MCF 10A (cell line): ENCODE measurements at regions not wholly inside any gene's neighbourhood (a gene's known extent, or its start where the extent isn't known, plus 50 kb on each side); places are given as distances from the start of the nearest gene placed in this dataset.

ENCODE experiments used
- BruUV-seq: library from RNA; stranded (reverse); fragments of 400-500 nt; replicated peaks from 2 replicates; lab custom pipeline; 2021; lab: Mats Ljungman, UMichigan
- CTCF ChIA-PET: fragments of 300-600 bp; sonication (Branson Sonifier 250); formaldehyde crosslinking; extraction: SDS; loops from one replicate; lab custom pipeline; 2021; ENCODE audit warnings: antibody characterized with exemption, inconsistent platforms; lab: Yijun Ruan, JAX
- POLR2A ChIA-PET: fragments of 300-600, 350-650 bp; sonication (Branson Sonifier 250); formaldehyde crosslinking; extraction: SDS; loops from one replicate; lab custom pipeline; 2020; ENCODE audit warnings: antibody characterized with exemption, inconsistent platforms; lab: Yijun Ruan, JAX
- DNase-seq: peaks from one replicate; pipeline ENCODE4 v3.0.0-alpha.2; 2018; ENCODE audit not compliant: unreplicated experiment
- H3K27ac Mint-ChIP-seq: one replicate; pipeline ENCODE4 v1.8.0; 2022; ENCODE audit warnings: mild to moderate bottlenecking, low read depth, mixed read lengths; ENCODE audit not compliant: unreplicated experiment
- H3K27me3 Mint-ChIP-seq: one replicate; pipeline ENCODE4 v1.8.0; 2022; ENCODE audit warnings: mixed read lengths; ENCODE audit not compliant: insufficient read depth, unreplicated experiment
- H3K36me3 Mint-ChIP-seq: one replicate; pipeline ENCODE4 v1.8.0; 2022; ENCODE audit warnings: mild to moderate bottlenecking, moderate library complexity, mixed read lengths; ENCODE audit not compliant: insufficient read depth, unreplicated experiment
- H3K4me1 Mint-ChIP-seq: one replicate; pipeline ENCODE4 v1.8.0; 2022; ENCODE audit warnings: mixed read lengths; ENCODE audit not compliant: insufficient read depth, unreplicated experiment
- H3K4me3 Mint-ChIP-seq: one replicate; pipeline ENCODE4 v1.8.0; 2022; ENCODE audit warnings: mild to moderate bottlenecking, moderate library complexity, mixed read lengths; ENCODE audit not compliant: unreplicated experiment
- H3K9me3 Mint-ChIP-seq: one replicate; pipeline ENCODE4 v1.8.0; 2022; ENCODE audit warnings: mixed read lengths; ENCODE audit not compliant: unreplicated experiment
- intact Hi-C: fragments of 100-400 bp; cut with micrococcal nuclease; formaldehyde crosslinking; loops from 2 replicates; pipeline ENCODE4 v1.14.1; 2022
- TF ChIP-seq, protein P1 (sequence below): fragments of 200-600 bp; IDR thresholded peaks from one replicate; pipeline ENCODE4 v1.8.0; 2022; ENCODE audit warnings: antibody characterized with exemption, mild to moderate bottlenecking; ENCODE audit not compliant: unreplicated experiment

DNA sequence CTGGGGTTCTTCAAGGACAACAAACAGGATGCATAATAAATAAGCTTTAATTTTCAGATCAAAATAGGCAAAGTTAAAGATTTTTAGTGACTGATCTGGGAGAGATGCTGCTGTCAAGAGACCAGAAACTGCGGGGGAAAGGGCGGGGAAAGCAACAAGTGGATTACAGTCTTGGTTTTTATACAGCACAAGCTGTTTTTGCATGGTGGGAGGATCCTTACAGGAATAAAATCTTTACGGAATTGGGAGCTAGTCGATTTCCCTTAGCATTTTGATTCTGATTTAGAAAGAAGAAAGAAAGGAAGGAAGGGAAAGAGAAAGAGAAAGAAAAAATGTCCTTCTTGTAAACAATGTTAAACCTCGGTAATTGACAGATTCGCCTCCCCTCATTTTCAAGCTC is 242.3 kb upstream of the SP8 start:
- no TSS peak for BruUV-seq
- CTCF ChIA-PET, result interaction anchor here (0.5 to 2.0 kb wide), 9 partner anchors 13 to 479 kb away, joined by 3 to 8 read pairs (median 3); no protein-coding TSS in a partner anchor
- DNase-seq, result no peak
- intact Hi-C loops, result no loop called here
- H3K4me1 Mint-ChIP-seq, result no peaks in the 10 kb centered on the region
- no peak overlapping the region for H3K4me3 Mint-ChIP-seq
- no peaks in the 10 kb centered on the region for H3K36me3 Mint-ChIP-seq
- POLR2A ChIA-PET, result interaction anchor here (0.9 kb wide), 1 partner anchor 76 kb away, joined by 3 read pairs; no protein-coding TSS in a partner anchor
- H3K9me3 Mint-ChIP-seq, result no peaks in the 10 kb centered on the region
- TF ChIP-seq, protein P1, sequence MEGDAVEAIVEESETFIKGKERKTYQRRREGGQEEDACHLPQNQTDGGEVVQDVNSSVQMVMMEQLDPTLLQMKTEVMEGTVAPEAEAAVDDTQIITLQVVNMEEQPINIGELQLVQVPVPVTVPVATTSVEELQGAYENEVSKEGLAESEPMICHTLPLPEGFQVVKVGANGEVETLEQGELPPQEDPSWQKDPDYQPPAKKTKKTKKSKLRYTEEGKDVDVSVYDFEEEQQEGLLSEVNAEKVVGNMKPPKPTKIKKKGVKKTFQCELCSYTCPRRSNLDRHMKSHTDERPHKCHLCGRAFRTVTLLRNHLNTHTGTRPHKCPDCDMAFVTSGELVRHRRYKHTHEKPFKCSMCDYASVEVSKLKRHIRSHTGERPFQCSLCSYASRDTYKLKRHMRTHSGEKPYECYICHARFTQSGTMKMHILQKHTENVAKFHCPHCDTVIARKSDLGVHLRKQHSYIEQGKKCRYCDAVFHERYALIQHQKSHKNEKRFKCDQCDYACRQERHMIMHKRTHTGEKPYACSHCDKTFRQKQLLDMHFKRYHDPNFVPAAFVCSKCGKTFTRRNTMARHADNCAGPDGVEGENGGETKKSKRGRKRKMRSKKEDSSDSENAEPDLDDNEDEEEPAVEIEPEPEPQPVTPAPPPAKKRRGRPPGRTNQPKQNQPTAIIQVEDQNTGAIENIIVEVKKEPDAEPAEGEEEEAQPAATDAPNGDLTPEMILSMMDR, result no peak
- H3K27me3 Mint-ChIP-seq, result no peaks in the 10 kb centered on the region
- no peak overlapping the region for H3K27ac Mint-ChIP-seq

DNA sequence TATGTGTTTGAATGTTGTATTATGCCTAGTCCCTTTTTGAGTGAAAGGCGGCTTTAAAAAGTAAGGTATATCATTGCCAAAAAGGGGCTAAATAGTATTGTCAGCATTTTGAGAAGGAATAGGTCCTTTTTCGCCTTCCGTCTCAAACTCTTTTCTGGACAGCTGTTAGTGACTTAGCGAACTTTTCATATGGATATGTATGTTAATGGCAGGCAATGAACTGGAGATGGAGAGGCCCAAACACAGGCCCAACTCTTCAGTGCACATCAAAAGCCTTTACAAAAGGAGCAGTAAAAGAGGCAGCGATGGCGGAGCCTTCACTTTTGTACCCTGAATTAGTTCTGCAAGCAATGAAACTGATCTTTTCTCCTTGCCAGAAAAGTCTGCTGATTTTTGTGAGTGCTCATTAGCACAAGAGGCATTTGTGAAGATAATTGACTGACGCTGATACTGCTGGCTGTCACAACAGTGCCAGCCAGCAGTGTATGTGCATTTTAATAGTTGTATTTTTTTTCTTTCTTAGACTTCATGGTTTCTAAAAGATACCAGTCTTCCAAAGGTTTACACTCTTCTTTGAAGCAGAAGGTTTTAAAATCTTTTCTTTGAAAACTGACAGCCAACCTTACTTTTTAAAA is 243.7 kb upstream of the SP8 start:
- Mint-ChIP-seq H3K4me3 (no peak overlapping the region), H3K36me3 (no peaks in the 10 kb centered on the region), H3K27me3 (no peaks in the 10 kb centered on the region), H3K9me3 (no peaks in the 10 kb centered on the region), H3K27ac (no peak overlapping the region), H3K4me1 (no peaks in the 10 kb centered on the region)
- intact Hi-C loops, result no loop called here
- ChIA-PET CTCF (no interaction called here), POLR2A (no interaction called here)
- no TSS peak for BruUV-seq
- no peak for DNase-seq
- TF ChIP-seq, protein P1, result no peak

DNA sequence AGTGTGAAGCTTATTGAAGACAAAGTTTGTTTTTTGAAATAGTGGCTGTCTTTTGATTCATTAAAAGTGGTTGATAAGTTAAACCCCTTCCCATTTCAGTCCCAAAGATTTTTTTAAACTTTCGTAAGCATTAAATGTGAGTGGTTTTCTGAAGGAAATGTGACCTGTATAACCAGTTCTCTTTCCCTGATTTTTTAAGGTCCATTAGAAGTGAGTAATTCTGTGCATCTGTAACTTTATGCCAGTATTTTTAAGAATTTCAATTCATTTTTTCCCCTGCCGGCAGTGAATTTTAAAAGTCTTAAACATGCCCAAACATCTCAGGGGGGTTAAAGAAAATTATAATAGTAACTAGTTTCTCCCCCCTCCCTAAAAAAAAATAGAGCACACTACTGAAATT is 254.6 kb upstream of the SP8 start:
- Mint-ChIP-seq H3K27ac (no peak overlapping the region), H3K4me1 (no peaks in the 10 kb centered on the region), H3K36me3 (no peaks in the 10 kb centered on the region), H3K4me3 (no peak overlapping the region), H3K27me3 (no peaks in the 10 kb centered on the region), H3K9me3 (peaks cover 13% of the 10 kb centered on the region)
- no TSS peak for BruUV-seq
- CTCF ChIA-PET, result no interaction called here
- TF ChIP-seq, protein P1, result no peak
- no peak for DNase-seq
- POLR2A ChIA-PET, result no interaction called here
- intact Hi-C loops, result no loop called here

DNA sequence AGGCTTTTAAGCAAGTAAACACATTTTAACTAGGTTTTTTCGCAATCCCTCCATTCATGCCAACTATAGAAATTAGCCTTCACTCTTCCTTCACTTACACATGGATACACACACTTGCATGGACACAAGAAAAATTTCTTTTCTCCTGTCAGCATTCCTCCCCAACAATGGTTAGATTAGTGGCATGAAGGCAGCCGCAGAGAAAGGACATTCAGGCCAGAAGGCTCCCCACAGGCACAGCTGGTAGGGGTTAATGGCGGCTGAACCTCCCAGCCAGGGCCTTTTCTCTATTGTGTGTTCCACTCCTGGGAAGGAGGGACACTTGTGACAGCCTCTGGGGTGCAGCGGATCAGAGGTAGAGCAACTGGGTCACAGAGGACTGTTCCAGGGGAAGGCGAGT is 255.0 kb upstream of the SP8 start:
- Mint-ChIP-seq H3K9me3 (peaks cover 13% of the 10 kb centered on the region), H3K27ac (no peak overlapping the region), H3K4me3 (no peak overlapping the region), H3K27me3 (no peaks in the 10 kb centered on the region), H3K4me1 (no peaks in the 10 kb centered on the region), H3K36me3 (no peaks in the 10 kb centered on the region)
- TF ChIP-seq, protein P1, result no peak
- DNase-seq, result no peak
- ChIA-PET CTCF (no interaction called here), POLR2A (no interaction called here)
- intact Hi-C loops, result no loop called here
- no TSS peak for BruUV-seq
